Central memory CD8-positive, alpha-beta T cell (primary cell): ENCODE measurements at regions not wholly inside any gene's neighbourhood (a gene's known extent, or its start where the extent isn't known, plus 50 kb on each side); places are given as distances from the start of the nearest gene placed in this dataset.

Experiments
- ATAC-seq: fragments of 150-1000 bp; cut with Tn5 transposase; replicated peaks from 2 replicates; pipeline ENCODE4 v1.10.0; 2022; ENCODE audit warnings: mild to moderate bottlenecking, moderate FRiP score, moderate number of reproducible peaks; ENCODE audit not compliant: poor library complexity, severe bottlenecking; ENCODE audit errors: extremely low read depth
- DNase-seq, 2 donors: peaks; one replicate each; pipeline ENCODE4 v3.0.0; 2021; ENCODE audit warnings: low spot score in 2 of 2
- H3K27ac Mint-ChIP-seq: one replicate; pipeline ENCODE4 v1.8.0; 2022; ENCODE audit warnings: low read depth, mild to moderate bottlenecking, moderate library complexity, mixed read lengths
- H3K27me3 Mint-ChIP-seq: one replicate; pipeline ENCODE4 v1.8.0; 2022; ENCODE audit warnings: mixed read lengths
- H3K36me3 Mint-ChIP-seq: one replicate; pipeline ENCODE4 v1.8.0; 2022; ENCODE audit warnings: mild to moderate bottlenecking, moderate library complexity, mixed read lengths; ENCODE audit not compliant: insufficient read depth
- H3K4me1 Mint-ChIP-seq: one replicate; pipeline ENCODE4 v1.8.0; 2022; ENCODE audit warnings: mixed read lengths
- H3K4me3 Mint-ChIP-seq: one replicate; pipeline ENCODE4 v1.8.0; 2022; ENCODE audit warnings: mild to moderate bottlenecking, moderate library complexity, mixed read lengths
- H3K9me3 Mint-ChIP-seq: one replicate; pipeline ENCODE4 v1.8.0; 2022; ENCODE audit warnings: mixed read lengths

DNA sequence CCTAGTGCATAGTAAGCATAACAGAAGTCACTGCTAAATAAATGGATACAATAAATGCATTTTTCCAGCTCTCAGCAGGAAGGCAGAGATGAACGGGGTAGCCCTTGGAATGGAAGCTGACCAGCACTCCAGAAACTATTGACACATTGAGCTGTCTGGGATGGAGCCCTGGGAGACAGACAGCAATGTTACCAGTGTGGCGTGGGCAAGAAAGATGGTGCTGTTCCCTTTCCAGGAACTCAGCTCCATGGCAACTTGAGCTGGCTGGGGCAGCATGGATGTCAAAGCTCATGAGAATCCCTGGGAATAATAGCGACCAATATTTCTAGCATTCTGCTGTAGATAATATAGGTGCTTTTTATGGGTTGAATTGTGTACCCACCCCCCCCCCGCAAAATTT lies 104.3 kb upstream of the PTPRT start:
- Mint-ChIP-seq H3K4me3 (no peak overlapping the region), H3K27me3 (peaks cover 42% of the 10 kb centered on the region), H3K9me3 (peaks cover 6% of the 10 kb centered on the region), H3K4me1 (no peaks in the 10 kb centered on the region), H3K36me3 (peaks cover 2% of the 10 kb centered on the region), H3K27ac (no peak overlapping the region)
- DNase-seq (no peak), ATAC-seq (no peak)

DNA sequence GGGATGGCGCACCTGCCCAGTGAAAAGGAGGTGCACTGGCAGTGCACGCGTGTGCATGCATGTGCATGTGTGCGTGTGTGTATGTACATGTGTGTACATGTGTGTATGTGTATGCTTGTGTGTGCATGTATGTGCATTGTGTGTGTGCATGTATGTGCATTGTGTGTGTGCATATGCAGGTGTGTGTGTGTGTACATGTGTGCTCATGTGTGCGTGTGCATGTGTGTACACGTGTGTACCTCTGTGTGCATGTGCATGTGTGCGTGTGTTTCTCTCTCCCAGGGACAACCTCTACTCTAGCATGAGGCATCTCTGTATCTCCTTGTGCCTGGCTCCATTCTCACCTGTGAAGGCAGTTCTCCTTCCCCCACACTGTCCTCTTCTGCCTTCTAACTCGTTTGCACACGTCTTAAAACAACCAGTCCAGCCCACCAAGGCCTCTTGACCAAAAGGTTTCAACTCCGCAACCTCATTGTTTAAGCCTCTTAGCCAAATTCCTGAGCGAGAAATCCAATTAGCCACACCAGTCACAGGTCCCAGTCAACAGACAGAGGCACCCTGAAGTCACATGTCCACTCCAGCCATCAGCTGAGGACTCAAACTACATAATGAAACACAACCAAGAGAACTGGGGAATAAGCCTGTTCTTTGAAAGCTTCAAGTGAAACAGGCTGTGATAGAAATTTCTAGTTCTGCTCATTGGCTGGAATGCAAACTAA lies 103.5 kb upstream of the PTPRT start:
- DNase-seq (no peak), ATAC-seq (no peak)
- H3K4me3 Mint-ChIP-seq: no peak overlapping the region
- no peaks in the 10 kb centered on the region for H3K4me1 Mint-ChIP-seq
- H3K27me3 Mint-ChIP-seq: peaks cover 42% of the 10 kb centered on the region
- H3K9me3 Mint-ChIP-seq: peaks cover 6% of the 10 kb centered on the region
- no peak overlapping the region for H3K27ac Mint-ChIP-seq
- peaks cover 2% of the 10 kb centered on the region for H3K36me3 Mint-ChIP-seq

DNA sequence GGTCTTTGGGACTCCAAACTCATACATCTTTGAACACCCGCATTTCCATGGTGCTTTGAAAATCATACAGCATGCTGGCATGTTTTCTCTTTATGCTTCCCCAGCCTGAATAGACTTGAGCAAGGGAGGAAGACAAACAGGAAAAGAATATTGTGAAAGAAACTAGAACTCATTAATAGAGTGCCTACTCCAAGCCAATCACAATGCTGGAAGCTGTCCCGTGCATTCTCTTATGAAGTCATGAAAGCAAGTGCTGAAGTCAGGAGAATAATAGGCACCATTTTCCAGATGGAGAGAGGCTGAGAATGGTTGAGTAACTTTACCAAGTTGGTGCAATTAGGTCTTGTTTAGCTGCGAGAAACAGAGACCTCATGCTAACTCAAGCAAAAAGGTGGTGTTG lies 102.5 kb upstream of the PTPRT start:
- no peak for DNase-seq
- peaks cover 42% of the 10 kb centered on the region for H3K27me3 Mint-ChIP-seq
- no peak overlapping the region for H3K4me3 Mint-ChIP-seq
- H3K27ac Mint-ChIP-seq: no peak overlapping the region
- peaks cover 6% of the 10 kb centered on the region for H3K9me3 Mint-ChIP-seq
- peaks cover 2% of the 10 kb centered on the region for H3K36me3 Mint-ChIP-seq
- no peaks in the 10 kb centered on the region for H3K4me1 Mint-ChIP-seq
- no peak for ATAC-seq

DNA sequence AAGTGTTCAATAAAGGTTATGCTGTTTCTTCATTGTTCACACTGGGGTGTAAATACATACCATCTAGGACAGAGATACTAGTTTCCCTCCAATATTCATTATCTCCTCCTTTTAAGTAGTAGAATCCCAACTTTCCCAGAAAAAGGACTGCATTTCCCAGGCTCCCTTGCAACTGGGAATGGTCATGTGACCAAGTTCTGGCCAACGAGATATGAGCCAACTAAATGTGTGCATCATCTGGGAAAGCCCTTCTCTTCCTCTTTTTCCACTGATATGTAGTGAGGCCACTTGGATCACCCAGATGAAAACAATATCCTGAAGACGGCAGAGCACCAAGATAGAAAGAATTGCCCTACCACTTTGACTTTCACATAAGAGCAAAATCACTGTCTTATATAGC lies 97.9 kb upstream of the PTPRT start:
- DNase-seq (no peak), ATAC-seq (no peak)
- Mint-ChIP-seq H3K4me3 (no peak overlapping the region), H3K9me3 (no peaks in the 10 kb centered on the region), H3K4me1 (no peaks in the 10 kb centered on the region), H3K36me3 (peaks cover 3% of the 10 kb centered on the region), H3K27ac (no peak overlapping the region), H3K27me3 (peaks cover 67% of the 10 kb centered on the region)

DNA sequence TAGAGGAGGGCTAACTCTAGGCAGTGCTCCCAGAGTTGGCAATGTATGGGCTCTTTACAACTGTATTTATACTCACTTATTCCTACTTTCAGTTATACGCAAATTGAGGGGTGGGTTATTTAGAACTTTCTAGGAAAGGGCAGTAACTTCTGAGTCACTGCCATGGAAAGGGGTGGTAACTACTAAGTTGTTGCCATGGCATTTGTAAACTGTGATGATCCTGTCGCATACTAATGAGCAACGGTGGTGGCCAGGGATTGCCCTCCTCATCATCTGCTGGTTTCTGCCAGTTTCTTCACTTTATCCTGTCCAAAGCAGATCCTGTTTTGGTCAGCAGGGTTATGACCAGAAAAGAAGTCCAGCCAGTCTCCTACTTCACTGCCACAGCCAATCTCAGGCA lies 95.5 kb upstream of the PTPRT start:
- H3K27me3 Mint-ChIP-seq: peaks cover 67% of the 10 kb centered on the region
- H3K4me1 Mint-ChIP-seq: no peaks in the 10 kb centered on the region
- H3K9me3 Mint-ChIP-seq: peaks cover 11% of the 10 kb centered on the region
- DNase-seq (no peak), ATAC-seq (no peak)
- H3K27ac Mint-ChIP-seq: no peak overlapping the region
- H3K4me3 Mint-ChIP-seq: no peak overlapping the region
- peaks cover 1% of the 10 kb centered on the region for H3K36me3 Mint-ChIP-seq

DNA sequence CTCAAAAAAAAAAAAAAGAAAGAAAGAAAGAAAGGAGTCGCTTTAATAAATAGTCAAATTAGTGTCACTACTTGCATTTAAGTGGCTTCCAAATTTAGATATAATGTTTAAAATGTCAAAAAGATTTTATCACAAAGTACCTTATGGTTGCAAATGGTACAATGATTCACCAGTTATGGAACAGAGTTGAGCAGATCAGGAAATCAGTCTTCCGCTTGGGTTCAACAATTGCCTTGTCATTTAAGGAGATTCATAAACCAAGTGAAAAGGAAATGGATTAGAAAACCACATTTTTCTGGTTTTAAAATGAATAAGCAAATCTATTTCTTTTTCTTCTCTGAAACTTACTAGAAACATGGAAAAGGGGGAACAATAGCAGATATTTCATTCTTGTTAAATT lies 94.8 kb upstream of the PTPRT start:
- H3K27me3 Mint-ChIP-seq: peaks cover 60% of the 10 kb centered on the region
- ATAC-seq (no peak), DNase-seq (no peak)
- H3K36me3 Mint-ChIP-seq: peaks cover 1% of the 10 kb centered on the region
- H3K4me3 Mint-ChIP-seq: no peak overlapping the region
- H3K4me1 Mint-ChIP-seq: no peaks in the 10 kb centered on the region
- peaks cover 11% of the 10 kb centered on the region for H3K9me3 Mint-ChIP-seq
- no peak overlapping the region for H3K27ac Mint-ChIP-seq

DNA sequence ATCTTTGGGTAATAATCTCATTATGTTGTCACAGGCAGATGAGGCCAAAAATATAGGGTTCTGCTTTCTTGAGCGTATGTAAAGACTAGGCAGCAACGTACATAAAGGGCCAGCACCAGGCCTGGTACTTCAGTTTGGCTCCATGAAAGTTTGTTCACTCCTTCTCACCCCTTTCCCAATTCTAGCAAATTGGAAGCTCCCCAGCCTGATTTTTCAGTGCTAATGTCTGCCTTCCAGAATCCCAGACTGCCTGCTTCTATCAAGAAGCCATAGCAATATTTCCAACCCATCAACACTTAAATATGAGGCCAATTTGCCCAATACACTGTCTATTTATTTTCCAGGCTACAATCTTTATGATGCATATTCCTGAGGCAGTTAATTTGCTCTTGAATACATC lies 93.4 kb upstream of the PTPRT start:
- Mint-ChIP-seq H3K4me1 (no peaks in the 10 kb centered on the region), H3K27ac (no peak overlapping the region), H3K27me3 (peaks cover 59% of the 10 kb centered on the region), H3K4me3 (no peak overlapping the region), H3K9me3 (peaks cover 11% of the 10 kb centered on the region), H3K36me3 (peaks cover 1% of the 10 kb centered on the region)
- DNase-seq: no peak
- no peak for ATAC-seq

DNA sequence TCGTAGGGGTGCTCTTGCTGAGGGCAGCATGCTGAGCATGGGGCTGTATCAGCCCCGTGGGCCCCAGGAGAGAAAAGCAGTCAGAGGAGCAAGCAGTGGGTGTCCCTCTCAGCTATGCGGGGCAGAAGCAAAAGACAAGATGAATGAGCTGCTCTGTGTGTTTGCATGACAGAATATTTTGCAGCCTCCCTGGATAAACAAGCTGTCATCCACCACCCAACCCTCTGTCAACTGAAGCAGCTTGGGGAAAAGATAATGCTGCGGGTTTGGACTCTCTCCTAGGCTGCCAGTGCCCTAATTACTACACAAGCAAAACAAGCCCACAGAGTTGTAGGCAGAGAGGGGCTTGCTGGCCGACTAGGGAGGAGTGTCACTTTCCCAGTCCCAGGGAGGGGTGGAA lies 82.3 kb upstream of the PTPRT start:
- H3K36me3 Mint-ChIP-seq: no peaks in the 10 kb centered on the region
- no peak for DNase-seq
- no peaks in the 10 kb centered on the region for H3K4me1 Mint-ChIP-seq
- H3K9me3 Mint-ChIP-seq: no peaks in the 10 kb centered on the region
- H3K27me3 Mint-ChIP-seq: no peaks in the 10 kb centered on the region
- no peak overlapping the region for H3K4me3 Mint-ChIP-seq
- no peak overlapping the region for H3K27ac Mint-ChIP-seq
- no peak for ATAC-seq

DNA sequence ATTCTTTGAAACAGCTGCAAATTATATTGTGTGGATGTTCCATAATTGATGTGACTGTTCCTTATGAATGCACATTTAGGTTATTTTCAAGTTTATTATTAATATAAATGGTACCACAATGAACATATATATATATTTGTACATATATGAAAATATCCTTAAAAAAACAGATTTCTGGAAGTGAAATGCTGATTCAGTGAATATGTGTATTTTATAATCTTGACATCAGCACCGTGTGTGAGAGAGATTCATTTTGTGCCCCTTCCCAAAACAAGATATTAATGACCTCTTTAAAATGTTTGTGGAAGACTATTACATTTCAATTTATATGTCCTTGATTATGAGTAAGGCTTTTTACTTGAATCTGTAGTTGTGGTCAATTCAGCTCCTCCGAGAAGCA lies 75.7 kb upstream of the PTPRT start:
- no peak for ATAC-seq
- no peaks in the 10 kb centered on the region for H3K36me3 Mint-ChIP-seq

DNA sequence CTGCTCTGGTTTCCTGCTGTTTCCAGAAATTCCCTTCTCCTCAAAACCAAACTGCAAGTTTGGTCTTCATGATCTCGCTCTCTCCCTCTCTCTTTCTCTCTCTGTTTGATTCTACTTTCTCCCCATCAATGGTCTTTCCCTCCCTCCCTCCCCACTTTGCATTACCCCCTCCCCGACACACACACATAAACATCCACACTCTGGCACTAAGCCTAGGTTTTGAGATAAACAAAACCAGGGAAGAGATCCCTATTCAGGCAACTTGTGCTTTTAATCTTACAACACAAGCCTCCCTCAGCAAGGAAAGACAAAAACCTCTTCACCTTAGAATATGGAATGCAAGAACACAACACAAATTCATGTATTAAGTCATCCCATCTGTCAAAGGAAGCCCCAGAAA lies 73.5 kb upstream of the PTPRT start:
- no peak for ATAC-seq
- Mint-ChIP-seq H3K27ac (no peak overlapping the region), H3K4me1 (no peaks in the 10 kb centered on the region)

More for the DNA sequence above, 75.7 kb upstream of the PTPRT start:
- H3K9me3 Mint-ChIP-seq: peaks cover 5% of the 10 kb centered on the region
- H3K27me3 Mint-ChIP-seq: peaks cover 8% of the 10 kb centered on the region
- DNase-seq: no peak
- no peak overlapping the region for H3K4me3 Mint-ChIP-seq
- H3K27ac Mint-ChIP-seq: no peak overlapping the region
- H3K4me1 Mint-ChIP-seq: no peaks in the 10 kb centered on the region

DNA sequence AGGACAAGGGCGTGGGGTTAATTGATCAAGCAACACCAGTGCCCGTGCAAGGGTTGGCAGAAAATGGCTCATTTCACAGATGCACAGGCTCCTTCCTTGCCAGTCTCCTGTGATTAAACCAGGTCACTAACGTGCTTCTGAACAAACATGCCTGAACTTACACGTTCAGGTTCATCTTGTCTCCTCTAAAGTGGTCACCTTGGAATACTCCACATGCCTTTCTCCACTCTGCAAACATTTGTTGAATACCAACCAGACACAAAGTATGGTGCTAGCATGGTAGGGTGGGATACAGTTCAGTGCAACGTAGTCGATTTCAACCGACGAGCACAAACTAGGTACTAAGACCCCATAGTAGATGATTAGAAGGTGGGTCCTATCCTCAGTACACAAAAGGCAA lies 72.6 kb upstream of the PTPRT start:
- Mint-ChIP-seq H3K36me3 (no peaks in the 10 kb centered on the region), H3K4me1 (no peaks in the 10 kb centered on the region), H3K4me3 (no peak overlapping the region), H3K27me3 (peaks cover 8% of the 10 kb centered on the region), H3K27ac (no peak overlapping the region), H3K9me3 (peaks cover 5% of the 10 kb centered on the region)
- no peak for DNase-seq
- no peak for ATAC-seq

More for the DNA sequence above, 73.5 kb upstream of the PTPRT start:
- Mint-ChIP-seq H3K36me3 (no peaks in the 10 kb centered on the region), H3K27me3 (peaks cover 8% of the 10 kb centered on the region), H3K4me3 (no peak overlapping the region), H3K9me3 (peaks cover 5% of the 10 kb centered on the region)
- no peak for DNase-seq

DNA sequence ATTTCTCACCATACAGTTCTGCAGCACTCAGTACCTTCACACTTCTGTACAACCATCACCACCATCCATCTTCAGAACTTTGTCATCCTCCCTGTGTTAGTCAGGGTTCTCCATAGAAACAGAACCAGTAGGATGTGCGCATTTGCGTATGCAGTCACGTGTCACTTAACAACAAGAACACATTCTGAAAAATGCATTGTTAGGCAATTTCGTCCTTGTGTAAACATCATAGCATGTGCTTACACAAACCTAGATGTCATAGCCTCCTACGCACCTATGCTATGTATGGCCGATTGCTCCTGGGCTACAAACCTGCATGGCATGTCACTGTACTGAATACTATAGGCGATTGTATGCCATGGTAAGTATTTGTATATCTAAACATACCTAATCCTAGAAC lies 66.2 kb upstream of the PTPRT start:
- Mint-ChIP-seq H3K27me3 (peaks cover under 1% of the 10 kb centered on the region), H3K9me3 (no peaks in the 10 kb centered on the region), H3K4me1 (no peaks in the 10 kb centered on the region), H3K36me3 (no peaks in the 10 kb centered on the region), H3K4me3 (no peak overlapping the region), H3K27ac (no peak overlapping the region)
- no peak for ATAC-seq
- no peak for DNase-seq

DNA sequence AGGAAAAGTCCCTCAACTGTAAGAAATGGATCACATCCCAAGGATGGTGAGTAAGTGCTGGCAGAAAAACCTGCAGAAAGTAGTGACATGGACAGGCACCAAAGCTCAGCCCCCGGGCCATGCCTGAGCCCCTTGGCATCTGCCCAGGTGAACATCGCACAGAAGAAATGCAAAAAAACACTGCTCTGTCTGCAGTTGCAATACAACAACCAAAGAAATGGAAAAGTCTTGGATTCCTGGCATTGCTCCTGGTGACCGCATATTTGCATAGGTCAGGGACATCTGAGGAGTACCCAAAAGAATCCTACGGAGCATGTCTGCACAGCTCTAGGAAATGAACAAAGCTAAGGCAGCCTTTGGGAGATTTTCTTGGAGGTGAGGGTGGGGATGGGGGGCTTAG lies 63.1 kb upstream of the PTPRT start:
- Mint-ChIP-seq H3K36me3 (no peaks in the 10 kb centered on the region), H3K27ac (no peak overlapping the region), H3K4me1 (no peaks in the 10 kb centered on the region), H3K9me3 (no peaks in the 10 kb centered on the region), H3K27me3 (peaks cover under 1% of the 10 kb centered on the region), H3K4me3 (no peak overlapping the region)
- DNase-seq (no peak), ATAC-seq (no peak)
